ENCODE measurements at regions not wholly inside any gene's neighbourhood (a gene's known extent, or its start where the extent isn't known, plus 50 kb on each side); places are given as distances from the start of the nearest gene placed in this dataset.

- no peak for TF ChIP-seq CTCF (IDR thresholded peaks at IDR 0.05; ENCODE audit: low read length)
- no peak for TF ChIP-seq EZH2 (IDR thresholded peaks at IDR 0.05; ENCODE audit: borderline replicate concordance, low read length)
These were observed 326.4 kb downstream of the SLITRK2 start for GRCh38 chrX:146144039-146144438.

Measured in OCI-LY1 (cell line).